Left renal pelvis (tissue), 4 donors: ENCODE measurements at regions not wholly inside any gene's neighbourhood (a gene's known extent, or its start where the extent isn't known, plus 50 kb on each side); places are given as distances from the start of the nearest gene placed in this dataset.

Experiments
- DNase-seq, 4 donors: peaks; one replicate each; pipeline ENCODE4 v3.0.0-alpha.2; 2013; ENCODE audit warnings: low read depth in 4 of 4, low spot score in 3 of 4

DNA sequence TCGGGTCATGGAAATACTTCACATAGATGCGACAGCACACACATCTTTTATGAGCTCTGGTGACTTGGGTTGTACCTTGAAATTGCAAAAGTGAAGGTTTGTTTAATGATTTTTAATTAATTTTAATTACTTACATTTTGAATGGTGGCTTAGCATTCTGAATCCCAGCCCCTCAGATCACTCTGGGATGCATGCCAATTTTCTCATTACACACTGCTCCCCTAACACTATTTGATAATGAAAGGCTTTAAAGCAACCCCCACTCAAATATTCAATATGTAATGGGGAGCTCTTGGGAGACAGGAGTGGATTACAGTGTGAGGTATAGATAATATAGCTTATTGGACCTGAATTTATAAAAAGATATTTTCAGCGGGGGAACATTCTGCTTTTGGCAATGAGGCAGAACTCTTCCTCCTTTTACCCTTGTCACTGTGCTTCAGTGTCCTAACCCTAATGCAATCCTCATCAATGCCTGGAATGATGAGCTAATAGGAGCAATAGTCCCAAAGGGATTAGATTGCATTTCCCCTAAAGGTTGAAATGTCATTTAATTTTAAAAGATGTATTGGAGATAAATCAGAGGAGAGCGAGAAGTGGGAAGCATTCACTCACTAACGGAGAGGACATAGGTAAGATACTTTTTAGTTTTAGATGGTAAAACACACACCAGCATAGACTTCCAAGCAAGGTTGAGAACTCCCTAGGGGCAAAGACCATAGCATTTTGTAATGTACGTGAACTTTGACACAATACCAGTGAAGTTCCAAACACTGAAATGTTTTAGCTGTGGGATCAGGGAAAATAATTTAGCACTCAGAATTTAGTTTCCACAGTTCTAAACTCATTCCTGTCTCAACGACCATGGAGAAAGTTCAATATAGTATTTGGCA lies 384.1 kb upstream of the PLXNA2 start:
- no peak for DNase-seq

GRCh38 chr1:208631092-208631491 lies 386.9 kb upstream of the PLXNA2 start:
- DNase-seq, result no peak

- no peak for DNase-seq
Measured at GRCh38 chr1:208631506-208631905, 387.3 kb upstream of the PLXNA2 start.

DNA sequence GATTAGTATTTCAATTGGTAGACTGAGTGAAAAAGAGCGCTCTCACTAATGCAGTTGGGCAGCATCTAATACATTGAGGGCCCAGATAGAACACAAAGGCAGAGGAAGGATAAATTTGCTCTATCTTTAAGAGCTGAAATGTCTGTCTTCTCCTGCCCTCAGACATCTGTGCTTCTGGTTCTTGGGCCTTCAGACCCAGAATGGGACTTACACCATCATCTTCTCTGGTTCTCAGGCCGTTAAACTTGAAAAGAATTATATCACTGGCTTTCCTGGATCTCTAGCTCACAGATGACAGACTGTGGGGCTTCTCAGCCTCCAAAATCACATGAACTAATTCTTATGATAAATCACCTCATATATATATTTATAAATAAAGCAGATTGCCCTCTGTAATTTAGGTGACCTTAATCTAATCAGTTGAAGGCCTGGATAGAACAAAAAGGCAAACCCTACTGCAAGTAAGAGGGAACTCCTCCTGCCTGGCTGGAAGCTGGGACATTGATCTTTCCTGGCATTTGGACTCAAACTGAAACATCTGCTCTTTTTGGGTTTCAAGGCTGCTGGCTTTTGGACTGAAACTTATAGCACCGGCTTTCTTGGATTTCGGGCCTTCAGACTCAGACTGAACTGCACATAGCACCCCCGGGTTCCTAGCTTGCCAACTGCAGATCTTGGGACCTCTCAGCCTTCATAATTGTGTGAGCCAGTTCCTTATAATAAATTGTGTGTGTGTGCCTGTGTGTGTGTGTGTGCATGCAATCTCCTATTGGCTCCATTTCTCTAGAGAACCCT lies 390.4 kb upstream of the PLXNA2 start:
- DNase-seq, result no peak

- no peak for DNase-seq
Measured at GRCh38 chr1:208637181-208637580, 393.0 kb upstream of the PLXNA2 start.

- no peak for DNase-seq
Measured at GRCh38 chr1:208639382-208639781, 395.2 kb upstream of the PLXNA2 start.

- DNase-seq, result no peak
Measured at GRCh38 chr1:208640295-208640694, 396.1 kb upstream of the PLXNA2 start.

DNA sequence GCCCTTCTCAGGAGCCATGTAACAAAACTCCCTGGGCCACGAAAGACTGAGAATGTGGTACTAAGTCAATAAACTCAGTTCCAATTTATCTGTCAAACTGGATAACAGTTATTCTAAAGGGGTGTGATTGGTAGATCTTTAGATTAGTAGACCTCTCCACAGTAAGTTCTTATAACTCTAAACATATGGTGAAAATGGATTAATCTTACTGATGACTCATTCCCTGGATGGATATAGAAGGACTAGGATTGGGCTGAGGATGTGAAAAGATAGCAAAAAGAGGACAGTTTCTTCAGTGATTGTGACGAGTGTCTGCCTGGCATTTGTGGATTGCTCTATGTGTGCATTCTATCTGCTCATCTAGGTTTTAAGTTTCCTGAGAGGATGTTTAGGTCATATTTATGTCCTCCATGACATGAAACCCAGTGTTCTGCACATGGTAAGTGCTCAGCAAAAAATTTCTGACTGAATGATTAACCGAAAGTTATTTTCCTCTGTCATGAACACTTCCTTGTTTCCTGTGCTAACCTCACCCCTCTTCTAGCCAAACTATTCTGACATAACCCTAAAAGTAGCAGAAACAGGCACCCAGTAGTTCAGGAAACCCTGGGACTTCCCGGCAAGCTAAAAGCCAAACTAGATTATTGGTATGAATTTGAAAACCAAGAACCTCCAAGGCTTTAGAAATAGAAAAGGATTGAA lies 397.5 kb upstream of the PLXNA2 start:
- DNase-seq, result no peak

- DNase-seq, result no peak
Measured at GRCh38 chr1:208643005-208643597, 398.9 kb upstream of the PLXNA2 start.

DNA sequence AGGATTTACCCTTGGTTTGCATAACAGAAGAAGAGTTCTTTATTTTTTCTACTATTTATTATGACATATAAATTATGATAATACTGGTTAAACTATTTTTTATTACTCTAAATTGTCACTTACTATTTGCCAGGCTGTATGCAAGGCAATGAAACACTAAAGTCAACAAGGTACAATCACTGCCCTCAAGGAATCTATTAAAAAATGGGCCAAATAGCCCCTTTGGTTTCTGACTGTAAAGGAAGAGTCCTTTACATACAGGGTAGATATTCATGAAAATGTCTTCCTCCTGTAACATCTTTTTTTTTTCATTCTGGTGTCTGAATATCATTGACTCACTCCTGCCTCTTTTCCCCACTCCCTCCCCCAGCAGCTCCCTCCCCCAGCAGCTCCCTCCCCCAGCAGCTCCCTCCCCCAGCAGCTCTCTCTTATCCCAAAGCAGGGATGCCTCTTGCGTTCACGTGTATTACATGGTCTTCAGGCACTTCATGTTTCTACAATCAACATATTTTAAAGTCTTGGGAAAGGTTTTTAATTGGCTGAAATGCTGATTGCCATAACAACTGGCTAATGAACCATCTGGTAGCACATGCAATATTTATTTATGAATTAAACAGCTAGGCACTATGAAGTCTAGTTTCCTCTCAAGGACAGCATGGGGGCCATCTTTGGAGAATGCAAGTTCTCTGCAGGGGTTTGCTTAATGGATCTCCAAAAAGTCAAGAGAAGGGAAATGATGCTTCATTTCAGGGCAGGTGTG lies 400.4 kb upstream of the PLXNA2 start:
- no peak for DNase-seq

DNA sequence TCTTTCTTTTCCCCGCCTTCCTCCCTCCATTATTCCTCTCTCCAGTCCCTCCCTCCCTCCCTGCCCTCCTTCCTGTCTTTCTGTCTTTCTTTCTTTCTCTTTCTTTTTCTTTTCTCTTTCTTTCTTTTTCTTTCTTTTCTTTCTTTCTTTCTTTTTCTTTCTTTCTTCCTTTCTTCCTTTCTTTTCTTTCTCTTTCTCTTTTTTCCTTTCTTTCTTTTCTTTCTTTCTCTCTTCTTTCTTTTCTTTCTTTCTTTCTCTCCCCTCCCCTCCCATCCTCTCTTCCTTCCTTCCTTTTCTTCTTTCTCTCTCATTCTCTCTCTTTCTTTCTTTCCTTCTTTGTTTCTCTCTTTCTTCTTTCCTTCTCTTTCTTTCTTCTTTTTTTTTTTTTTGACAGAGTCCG lies 402.2 kb upstream of the PLXNA2 start:
- no peak for DNase-seq

DNA sequence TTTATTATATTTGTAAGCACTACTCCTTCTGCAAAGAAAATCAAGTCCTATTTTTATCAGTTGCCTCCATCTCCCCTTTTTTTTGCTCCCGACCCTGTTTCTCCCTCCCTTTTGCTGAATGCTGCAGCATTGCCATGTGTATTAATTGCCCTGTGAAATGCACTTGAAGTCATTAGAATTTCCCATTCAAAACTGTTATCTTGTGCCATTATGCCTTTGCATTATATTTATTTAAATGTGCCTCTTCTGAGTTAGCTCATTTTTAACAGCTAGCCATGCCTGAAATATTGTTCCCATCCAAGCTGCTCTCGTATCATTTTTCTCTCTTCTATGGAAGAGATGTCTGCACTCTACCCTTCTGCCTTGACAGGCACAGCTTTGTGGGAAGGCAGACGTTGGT lies 404.0 kb upstream of the PLXNA2 start:
- no peak for DNase-seq

GRCh38 chr1:208652296-208653160 lies 408.3 kb upstream of the PLXNA2 start:
- peak; percentile 65 to 73 (median 66) for DNase-seq

DNA sequence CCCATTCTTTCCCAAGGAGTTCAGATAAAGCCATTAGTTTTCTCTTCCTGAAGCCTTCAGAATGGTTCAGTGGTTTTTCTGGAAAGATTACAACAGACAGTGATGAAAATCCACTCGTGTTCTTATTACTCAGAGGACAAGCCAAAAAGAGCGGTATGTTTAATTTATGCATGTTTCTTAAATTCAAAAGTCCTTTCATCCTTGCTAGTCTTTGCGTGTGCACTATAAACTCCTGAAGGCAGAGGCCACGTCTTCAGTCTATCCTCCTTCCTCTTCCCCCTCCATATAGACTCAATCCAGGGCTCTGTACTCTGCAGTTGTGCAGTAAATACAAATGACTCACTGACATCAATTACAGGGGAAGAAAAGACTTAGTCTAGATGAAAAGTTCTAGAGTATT lies 409.2 kb upstream of the PLXNA2 start:
- no peak for DNase-seq

DNA sequence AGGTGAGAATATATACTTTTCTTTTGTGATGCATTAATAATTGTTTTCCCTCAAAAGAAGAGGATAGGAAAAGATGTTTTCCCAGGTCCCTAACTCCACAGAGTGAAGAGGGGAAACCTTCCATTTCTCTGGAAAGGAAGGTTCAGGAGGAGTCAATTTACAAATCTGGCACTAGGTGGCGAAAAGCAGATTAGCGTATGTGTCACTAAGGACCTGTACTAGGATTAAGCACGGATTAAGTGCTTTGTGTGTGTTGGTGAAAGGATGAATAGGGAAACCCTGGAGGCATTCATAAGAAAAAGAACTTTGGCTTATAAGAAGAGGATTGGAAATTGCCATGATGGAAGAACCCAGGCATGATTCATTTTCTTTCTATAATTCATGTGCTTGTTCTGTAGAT lies 410.1 kb upstream of the PLXNA2 start:
- DNase-seq, result no peak

GRCh38 chr1:208665936-208666335 lies 421.8 kb upstream of the PLXNA2 start:
- DNase-seq, result no peak

DNA sequence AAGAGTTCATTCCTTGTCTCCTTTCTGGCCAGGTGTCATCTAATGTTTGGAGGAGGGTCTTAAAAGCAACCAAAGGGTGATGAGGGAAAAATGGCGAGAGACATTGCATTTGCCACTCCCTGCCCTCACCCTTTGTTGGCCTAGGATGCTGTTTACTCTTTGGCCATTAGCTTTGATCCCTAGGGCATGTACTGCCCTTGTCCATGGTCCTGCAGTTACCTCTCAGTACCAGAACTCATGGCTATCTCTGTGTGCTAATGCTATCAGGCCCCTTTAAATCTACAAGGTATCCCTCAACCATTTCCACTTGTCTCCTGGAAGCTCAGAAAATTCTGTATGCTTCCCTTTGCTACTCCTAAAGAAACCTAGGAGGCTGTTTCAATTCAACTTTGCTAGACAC lies 424.8 kb upstream of the PLXNA2 start:
- no peak for DNase-seq

GRCh38 chr1:208670778-208671177 lies 426.6 kb upstream of the PLXNA2 start:
- no peak for DNase-seq
